ENCODE measurements at regions not wholly inside any gene's neighbourhood (a gene's known extent, or its start where the extent isn't known, plus 50 kb on each side); places are given as distances from the start of the nearest gene placed in this dataset.
"Not testable (repeated sequence)": the region's sequence is repeated elsewhere in the genome, so short reads cannot be mapped to it uniquely, and the experiment has no call there.

DNA sequence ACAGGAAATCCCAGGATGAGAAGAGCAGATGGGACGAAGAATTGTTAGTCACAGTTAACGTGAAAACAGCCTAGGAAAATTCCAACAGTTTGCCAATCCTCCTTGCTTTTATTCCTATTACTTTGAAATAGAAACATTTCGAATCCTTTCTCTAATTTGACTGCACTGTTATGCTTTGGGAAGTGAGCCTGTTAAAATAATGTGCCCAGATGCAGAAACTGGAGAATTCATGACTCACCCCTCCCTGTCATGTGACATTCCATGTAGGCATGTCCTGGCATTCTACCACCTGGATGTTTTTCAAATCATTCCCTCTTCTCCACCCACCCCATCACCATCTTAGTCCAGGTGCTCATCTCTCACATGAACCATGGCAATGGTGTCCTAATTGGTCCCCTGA, 107.3 kb downstream of the MINAR1 start:
- no peak for DNase-seq

DNA sequence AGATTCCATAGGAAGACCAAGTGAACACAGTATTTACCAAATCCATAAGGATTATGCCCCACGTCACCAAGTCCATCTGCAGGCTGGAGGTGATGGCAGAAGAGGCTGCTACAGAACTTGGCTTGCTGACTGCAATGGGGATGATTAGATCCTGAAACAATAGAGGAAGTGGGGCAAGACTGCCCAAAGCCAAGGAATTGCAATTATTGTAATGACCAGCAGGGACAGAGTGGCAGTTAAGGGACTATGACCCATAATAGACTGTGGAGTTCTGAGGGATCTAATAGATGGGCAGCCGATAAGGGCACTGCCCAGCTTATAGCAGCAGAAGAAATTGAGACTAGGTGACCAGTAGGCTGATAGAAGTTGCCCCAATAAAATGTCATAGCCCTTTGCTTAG, 108.4 kb downstream of the MINAR1 start:
- no peak for DNase-seq

DNA sequence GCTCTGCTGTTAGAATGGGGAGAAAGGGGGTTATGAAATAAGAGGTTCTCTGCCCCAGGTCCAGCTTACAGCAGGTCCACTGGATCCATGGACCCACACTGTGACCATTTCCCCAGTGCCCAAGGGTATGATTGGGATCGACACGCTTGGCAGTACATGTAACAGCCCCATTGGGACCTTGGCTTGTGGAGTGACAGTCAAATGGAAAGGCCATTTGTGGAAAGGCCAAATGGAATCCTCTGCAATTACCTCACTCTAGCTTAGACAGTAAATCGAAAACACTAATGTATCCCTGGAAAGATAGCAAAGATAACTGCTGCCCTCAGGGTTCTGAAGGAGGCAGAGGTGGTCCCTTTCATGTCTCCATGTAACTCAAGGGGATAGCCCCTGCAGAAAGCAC, 109.1 kb downstream of the MINAR1 start:
- no peak for DNase-seq

DNA sequence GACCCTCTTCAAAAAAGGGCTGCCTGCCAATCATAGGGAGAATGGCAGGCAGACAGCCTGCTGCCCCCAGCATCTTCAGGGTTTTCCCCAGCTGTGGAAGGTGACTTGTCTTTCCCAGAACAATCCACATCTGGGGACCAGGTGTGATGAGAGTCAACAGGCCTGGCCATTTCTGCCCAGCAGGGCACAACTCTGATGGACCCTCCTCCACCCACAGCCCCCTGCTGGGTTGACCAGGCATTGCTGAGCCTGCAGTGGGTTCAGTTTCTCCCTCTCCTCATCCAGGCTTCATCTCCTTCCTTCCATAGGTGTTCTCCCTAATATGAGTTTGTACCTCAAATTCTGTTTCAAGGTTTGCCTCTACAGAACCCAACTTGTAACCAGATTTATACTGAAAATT, 111.0 kb downstream of the MINAR1 start:
- no peak for DNase-seq

DNA sequence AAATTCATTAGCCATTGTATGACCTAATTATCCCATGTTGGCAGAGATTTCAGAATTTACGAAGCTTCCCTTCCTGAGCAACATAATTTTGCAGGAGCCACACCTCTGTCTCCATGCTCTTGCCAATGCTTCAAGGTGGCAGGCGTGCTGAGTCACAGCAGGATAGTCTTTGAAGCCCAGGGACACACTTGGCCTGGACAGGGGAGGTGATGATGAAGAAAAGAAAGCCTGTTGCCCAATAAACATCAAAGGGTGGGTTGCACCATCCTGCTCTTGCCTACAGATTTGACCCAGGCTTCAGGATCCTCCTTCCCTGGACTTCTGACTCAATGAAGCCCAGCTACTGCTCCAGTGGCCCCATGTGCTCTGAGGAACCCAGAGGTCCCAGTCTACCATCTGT, 117.1 kb downstream of the MINAR1 start:
- DNase-seq, result no peak

DNA sequence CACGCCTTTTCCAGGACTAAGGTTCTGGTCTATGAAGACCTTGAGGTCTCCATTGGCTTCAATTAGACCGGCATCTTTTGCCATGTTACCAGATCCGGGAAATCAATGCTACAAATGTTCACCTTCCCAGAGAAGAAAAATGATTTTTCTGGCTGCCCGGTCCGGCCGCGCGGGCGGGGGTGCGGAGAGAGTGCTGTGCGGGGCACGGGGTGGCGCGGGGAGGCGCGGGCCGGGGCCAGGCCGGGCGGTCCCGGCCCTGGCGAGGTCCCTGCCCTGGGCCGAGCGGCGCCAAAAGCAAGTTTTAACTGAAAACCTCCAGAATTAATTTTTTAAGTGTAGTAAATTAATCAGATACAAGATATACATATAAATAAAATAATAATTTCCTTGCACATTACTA, 128.2 kb downstream of the MINAR1 start:
- DNase-seq, result no peak

DNA sequence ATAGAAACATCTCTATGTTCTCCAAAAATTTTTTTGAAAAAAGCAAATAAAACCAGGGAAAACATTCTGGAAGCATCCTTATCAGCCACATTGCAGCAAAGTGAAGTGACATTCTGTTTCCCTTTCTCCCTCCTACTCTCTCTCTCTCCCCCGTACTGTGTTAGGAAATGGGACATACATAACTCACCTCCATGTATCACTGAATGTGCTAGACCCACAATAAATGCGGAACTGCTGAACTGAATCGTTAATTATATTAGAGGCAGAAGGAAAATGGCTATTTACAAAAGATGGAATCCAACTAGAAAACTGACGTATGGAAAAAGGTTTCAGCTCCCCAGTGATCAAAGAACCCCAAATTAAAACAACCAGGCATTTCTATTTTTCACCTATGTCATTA, 129.8 kb downstream of the MINAR1 start:
- no peak for DNase-seq

DNA sequence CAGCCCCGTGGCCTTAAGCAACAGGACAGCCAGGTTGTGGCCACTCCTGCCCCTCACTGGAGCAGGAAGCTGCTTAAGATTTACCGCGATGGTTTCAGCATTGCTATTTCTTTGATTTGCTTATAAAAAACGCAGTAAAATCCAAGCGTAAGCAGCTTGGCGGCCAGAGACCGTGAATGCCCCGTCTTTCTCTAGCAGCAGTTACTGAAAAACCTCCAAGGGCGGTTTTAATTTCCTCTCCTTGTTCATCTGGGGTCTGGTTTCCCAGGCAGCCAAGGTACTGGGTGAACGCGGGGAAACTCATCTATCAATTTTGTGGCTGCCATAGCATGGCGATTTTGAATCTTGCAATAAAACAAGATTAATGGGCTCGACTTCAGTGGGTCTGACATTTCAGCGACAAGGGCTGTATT, 130.3 kb downstream of the MINAR1 start:
- no peak for DNase-seq

DNA sequence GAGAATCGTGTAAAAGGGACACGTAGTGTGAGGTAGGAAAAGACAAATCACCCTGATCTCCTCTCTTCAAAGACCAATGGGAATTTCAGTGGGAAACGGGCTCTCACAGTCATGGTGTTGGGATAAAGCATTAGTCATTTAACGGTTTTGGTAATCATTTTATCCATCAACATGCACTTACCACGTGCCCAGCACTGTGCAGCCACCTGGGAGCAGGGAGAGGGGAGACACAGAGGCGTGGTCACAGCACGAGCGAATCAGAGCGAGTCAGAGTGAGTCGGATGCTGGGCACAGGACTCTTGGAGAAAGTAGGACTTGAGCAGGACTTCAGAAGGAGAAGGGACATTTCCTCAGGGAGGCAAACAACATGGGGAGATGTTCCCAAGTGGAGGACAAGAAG, 130.8 kb downstream of the MINAR1 start:
- DNase-seq, result no peak

DNA sequence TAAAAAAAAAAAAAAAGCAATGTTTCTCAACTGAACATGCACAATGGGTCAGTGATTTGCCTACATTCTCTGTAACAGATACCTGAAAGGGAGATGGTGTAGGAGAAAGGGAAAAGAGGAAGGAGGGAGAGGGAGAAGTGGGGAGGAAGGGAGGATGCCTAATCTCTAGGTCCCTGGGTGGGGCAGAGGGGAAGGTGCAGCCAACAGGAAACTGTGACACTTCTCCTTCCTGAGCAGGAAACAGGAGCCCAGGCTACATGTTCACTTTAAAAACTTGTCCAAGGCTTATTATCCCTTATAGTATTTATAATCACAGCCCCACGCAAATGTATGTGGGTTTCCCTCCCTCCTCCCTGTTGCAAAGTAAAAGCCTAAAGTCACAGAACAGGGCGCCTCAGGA, 137.9 kb downstream of the MINAR1 start:
- DNase-seq, result no peak

DNA sequence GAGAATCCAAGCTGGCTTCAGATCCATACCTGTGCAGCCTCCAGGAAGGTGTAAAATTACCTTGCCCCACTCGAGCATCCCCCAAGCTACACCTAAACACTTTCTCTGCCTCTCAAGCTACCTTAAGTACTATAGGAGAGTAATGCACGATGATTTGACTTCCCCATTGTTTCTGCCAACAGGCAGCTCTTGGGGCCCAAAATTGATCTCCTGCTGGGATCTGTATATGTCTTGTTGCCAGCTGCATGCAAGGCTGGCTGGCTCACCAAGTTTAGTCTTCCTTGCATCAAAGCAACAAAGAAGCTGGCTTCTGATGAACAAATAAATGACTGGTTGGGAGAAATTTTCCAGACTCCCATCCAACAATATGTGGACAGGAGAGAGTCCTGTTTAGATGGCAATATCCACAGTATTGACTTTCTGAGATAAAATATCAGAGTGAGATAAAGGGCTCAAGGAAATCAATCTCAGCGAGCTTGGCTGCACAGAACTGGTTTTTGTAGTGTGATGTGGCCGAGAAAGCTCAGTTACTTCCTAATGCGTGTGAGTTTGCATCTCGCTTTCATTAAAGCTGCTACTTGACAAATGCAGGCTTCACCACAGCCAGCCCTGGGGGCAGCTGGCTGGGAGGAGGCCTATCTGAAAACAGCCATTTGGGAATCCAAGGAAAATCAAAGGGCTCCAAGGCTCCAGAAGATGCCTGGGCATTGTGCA, 140.7 kb downstream of the MINAR1 start:
- no peak for DNase-seq

DNA sequence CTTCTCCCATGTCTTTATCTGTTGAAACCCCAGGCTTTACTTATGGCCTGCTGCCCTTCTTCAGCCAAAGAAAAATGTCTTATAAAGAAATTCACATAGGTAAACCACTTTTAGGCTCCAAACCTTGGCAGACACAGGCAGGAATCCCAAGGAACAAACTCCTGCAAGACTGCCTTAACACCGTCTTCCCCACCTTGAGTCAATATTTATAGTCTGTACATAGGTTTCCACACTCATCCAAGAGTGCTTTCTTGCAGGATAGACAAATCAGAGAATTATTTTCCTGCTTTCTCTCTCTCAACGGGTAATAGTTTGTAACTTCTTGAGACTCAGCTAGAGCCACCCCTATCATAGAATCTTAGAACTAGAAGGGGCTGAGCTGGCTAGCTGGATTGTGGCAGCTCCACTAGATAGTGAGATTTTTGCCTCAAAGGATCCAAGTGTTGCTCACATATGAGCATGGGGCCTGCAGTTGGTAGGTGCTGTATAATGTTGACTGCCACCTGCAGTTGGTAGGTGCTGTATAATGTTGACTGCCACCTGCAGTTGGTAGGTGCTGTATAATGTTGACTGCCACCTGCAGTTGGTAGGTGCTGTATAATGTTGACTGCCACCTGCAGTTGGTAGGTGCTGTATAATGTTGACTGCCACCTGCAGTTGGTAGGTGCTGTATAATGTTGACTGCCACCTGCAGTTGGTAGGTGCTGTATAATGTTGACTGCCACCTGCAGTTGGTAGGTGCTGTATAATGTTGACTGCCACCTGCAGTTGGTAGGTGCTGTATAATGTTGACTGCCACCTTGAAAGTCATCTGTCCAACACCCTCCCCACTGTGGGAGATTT, 142.5 kb downstream of the MINAR1 start:
- DNase-seq, result not testable (repeated sequence)

DNA sequence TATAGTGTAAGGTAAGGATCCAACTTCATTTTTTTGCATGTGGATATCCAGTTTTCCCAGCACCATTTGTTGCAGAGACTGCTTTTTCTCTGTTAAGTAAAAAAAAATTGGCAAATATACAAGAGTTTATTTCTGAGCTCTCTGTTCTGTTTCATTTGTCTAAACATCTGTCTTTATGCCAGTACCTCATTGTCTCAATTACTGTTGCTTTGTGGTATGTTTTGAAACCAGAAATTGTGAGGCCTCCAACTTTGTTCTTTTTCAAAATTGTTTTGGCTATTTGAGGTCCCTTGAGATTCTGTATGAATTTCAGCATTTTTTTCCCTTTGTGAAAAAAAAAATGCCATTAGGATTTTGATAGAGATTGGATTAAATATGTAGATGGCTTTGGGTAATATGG, 150.5 kb downstream of the MINAR1 start:
- DNase-seq, result no peak

DNA sequence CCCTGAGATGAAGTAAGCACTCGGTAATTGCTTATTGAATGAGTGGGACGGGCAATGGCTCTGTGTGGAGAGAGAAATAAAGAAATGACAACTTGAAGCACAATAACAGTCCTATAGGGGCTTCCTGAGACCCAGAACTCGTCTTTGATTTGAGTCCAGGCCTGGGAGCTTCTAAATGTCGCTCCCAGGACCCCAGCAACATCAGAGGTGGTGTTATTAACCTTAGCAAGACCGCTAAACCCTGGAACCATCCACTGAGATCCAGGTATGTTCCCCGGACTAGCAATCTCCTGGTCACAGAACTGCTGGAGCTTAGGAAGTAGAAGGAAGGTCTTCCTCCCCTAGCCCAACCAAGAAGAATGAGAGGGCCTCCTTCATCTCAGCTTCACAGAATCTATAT, 160.0 kb downstream of the MINAR1 start:
- no peak for DNase-seq

DNA sequence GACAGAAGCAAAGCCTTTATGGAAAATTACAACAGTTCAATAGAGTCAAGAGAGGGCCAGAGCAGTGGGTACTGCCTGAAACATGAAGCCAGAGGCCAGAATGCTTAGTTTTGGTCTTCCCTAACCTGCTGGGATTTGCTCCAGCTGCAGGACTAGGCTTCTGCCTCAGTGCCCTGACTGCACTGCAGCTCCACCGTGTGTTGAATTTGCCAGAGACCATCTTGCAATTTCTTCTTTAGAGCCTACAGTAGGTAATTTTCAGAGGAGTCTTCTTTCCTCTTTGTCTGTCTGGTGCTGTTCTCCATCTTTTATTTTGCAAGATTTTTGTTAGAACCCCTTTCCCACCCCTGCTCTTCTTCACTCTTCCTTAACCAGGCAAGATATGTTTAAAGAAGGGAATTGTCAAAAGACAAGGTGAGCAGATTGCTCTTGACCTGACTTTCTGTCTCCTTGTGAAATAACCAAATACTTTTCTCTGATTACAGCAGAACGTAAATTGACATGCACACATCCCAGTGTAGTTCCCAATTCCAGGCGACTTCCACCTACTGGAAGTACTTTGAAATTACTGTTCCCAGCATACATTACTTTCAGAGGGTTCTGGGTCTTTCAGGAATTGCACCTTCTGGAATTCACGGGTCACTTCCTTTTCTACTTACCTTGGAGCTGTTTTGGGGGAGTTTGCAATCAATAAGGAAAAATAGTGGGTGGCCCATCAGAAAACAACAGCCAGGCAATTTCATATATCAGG, 161.2 kb downstream of the MINAR1 start:
- no peak for DNase-seq

DNA sequence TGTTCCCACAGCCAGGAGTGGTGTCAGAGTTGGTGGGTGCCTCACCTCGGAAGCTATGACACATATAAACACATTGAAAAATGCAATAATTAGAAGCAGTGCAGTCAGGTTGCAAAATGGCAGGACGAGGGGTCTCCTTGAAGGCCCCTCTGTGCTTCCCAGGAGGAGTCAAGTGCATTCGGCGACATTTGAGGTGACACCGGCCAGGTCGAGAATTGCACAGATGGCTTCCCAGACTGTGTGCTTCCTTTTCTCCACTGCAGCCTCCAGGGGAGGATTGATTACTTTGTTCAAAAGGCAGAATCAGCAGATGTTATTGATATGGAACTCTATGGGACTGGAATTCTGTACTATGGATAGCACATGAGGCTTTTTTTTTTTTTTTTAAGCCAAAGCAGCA, 163.2 kb downstream of the MINAR1 start:
- DNase-seq, result no peak

DNA sequence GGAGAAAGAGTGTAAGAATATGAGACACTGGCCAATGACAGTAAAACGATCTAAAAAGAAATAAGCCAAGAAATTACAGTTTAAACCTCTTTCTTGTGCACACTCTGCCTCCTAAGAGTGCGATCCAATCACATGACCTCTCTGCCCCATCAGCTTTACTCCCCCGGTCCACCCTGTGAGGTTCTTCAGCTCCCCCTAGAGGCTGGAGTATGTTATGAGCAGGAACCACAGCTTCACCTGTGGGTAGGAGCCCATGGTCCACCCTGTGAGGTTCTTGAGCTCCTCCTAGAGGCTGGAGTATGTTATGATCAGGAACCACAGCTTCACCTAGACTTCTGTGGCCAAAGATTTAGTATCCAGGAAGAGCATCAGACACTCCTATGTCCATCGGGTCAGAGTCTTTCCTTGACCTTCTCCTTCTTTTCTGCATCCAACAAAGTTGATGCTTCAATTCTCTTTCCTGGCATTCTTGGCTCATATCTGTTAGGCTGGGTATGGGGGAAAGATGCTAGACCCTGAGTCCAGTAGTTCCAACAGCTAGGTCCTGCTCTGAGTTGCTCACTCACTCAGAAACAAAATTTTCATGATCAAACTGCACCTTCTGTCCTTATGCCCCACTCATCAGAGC, 164.0 kb downstream of the MINAR1 start:
- no peak for DNase-seq

DNA sequence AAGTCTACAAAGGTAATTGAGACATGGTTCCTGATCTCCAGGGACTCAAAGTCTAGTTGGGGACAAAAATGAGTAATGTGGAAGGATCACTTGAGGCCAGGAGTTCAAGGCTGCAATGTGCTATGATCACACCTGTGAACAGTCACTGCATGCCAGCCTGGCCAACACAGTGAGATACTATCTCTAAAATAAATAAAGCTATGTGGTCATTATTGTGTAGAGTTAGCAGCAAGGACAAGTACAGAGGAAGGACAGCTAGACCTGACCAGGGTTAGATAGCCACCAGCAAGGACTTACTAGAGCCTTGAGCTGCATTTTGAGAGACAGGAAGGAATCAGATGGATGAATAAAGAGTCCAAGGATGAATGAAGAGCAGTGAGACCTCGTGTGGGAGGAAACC, 166.5 kb downstream of the MINAR1 start:
- no peak for DNase-seq

DNA sequence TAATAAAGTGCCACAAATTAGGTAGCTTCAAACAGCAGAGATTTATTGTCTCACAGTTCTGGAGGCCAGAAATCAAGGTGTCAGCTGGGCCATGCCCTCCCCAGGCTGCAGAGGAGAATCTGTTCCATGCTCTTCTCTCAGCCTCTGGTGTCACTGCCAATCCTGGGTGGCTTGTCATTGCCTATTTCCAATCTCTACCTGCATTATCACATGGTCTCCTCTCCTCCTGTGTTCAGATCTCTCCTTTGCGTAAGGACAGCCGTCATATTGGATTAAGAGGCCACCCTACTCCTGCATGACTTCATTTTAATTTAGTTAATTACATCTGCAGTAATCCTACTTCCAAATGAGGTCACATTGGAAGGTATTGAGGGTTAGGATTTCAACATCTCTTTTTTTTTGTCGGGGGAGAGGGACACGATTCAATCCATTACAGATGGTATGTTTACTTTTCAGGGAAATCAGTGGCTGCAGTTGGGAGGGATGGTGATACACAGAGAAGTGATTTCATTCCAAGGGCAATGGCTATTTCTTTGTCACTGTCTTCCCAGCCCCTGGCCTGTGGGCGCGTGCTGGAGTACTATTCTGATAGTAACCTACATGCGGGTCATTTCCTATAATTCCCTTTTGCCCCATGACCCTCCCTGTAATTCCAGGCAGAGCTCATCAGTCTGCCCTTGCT, 169.4 kb downstream of the MINAR1 start:
- DNase-seq, result no peak

DNA sequence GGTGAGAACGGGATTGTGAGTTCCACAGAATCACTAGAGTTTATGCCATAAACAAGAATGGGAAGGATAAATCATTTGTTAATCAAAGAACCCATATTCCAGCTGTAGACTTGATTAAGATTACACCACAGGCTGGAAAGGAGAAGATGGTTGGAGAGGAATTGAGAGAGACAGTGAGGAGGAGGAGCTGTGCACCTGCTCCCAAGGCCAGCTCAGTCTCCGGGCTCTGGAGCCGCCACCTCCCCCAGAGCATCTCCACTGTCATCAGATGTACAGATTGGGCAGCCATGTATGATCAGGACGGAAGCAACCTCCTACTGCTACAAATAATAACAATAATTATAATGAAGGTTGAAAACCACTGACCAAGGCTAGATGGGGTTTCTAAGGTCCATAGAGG, 170.0 kb downstream of the MINAR1 start:
- DNase-seq, result no peak

DNA sequence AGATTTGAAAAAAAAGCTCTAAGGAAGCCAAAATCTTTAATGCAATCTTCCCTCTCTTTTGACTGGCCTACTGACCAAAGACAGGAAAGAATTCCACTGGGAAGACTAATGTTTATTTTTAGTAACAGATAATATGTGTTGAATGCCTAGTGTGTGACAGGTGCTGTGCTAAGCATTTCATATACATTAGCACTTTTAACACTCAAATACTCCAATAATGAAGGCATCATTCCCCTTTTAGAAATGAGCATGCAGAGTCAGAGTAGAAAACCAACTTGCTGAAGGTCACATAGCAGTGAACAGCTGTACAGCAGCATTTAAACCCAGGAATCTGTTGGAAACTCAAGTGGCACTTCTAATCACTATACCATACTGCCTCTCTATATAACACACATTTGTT, 170.6 kb downstream of the MINAR1 start:
- DNase-seq, result no peak

DNA sequence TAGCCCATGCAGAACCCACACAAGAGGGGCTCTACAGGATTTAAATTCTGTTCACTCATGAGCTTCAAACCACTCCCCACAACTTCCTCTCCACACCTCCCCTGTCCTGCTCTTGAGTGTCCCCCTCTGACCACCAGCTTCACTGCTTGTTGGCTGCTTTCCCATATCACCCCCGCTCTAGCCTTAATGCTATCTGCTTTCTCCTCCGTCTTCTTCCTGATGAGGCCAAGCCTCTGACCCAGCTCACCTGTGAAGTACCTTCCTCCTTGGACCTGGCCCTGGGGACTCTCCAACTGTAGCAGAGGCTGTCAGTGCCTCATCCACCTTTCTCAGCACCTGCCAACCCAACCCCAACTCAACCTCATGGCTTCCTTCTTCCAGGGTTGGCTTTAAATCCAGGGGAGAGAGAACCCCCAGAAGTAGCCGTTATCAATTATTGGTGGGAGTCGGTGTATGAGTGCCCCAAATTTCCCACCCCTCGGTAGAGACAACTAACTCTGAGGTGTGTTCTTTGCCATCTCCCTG, 174.8 kb downstream of the MINAR1 start:
- DNase-seq, result no peak
